ENCODE measurements at regions not wholly inside any gene's neighbourhood (a gene's known extent, or its start where the extent isn't known, plus 50 kb on each side); places are given as distances from the start of the nearest gene placed in this dataset.
"Not testable (repeated sequence)": the region's sequence is repeated elsewhere in the genome, so short reads cannot be mapped to it uniquely, and the experiment has no call there.

GRCh38 chr6:14300189-14300588, 182.6 kb downstream of the CD83 start:
- not testable (repeated sequence) for DNase-seq

- DNase-seq = not testable (repeated sequence)
These were observed 183.1 kb downstream of the CD83 start for GRCh38 chr6:14300721-14301120.

DNA sequence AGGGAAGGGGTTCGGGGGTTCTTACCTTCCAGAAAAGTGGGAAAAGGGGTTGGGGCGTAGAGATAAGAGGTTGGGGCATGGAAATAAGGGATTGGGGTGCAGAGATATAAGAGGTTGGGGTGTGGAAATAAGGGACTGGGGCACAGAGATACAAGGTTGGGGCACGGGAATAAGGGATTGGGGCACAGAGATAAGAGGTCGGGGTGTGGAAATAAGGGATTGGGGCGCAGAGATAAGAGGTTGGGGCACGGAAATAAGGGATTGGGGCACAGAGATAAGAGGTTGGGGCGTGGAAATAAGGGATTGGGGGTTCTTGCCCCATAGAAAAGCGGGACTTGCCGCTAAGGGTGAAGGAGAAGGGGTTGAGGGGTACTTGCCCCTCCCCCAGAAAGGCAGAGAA, 183.9 kb downstream of the CD83 start:
- not testable (repeated sequence) for DNase-seq

- DNase-seq = no peak
These were observed 187.6 kb downstream of the CD83 start for GRCh38 chr6:14305131-14305530.

DNA sequence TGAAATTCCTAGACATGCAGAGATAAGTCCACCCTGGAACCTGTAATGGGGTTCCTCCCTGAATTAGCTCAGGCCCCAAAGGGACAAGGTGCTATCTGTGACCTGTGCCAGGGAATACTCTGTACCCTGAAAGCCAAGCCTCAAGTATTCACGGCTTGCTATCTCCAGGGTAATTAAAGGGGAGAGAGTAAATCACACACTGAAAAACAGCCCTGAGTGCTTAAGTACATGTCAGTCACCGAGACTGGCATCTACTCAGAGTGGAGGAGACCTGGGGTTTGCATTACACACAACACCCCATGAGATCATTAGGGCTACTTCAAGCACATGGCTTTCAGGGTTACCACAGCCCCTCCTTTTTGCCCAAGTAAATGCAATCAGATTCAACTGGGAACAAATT, 188.1 kb downstream of the CD83 start:
- no peak for DNase-seq

DNA sequence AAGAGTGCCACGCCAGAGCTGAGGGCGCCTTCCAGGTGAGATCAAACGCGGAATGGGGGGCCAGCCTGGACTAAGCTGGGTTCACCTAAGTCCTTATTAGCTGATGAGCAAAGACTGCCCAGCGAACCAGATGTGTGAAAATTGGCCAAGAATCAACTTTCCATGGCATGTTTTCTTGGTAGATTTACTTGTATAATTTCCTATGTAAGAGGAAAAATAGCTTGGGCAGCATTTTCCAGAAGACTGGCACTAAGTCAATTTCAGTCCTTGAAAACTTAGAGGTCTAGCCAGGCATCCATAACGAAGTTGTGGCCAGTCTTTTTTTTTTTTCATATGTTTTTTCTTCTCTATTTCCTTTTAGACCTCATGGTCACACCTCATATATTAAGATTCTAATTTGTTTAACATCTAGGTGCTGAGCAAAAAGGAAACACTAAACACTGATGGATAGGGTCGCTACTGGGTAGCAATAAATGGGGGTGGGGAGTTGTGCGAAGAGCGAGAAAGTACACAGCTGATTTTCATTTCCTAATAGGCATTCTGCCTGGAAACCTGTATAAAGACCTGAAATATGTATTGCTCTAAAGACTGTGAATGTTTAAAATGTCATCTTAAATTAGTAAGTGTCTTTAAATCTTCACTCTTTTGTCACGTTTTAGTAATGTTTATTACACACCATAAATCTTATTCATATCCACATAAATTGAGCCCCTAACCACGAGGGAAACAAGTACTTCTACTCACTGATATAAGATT, 188.8 kb downstream of the CD83 start:
- DNase-seq = no peak

GRCh38 chr6:14309516-14309915, 191.9 kb downstream of the CD83 start:
- DNase-seq = no peak

DNA sequence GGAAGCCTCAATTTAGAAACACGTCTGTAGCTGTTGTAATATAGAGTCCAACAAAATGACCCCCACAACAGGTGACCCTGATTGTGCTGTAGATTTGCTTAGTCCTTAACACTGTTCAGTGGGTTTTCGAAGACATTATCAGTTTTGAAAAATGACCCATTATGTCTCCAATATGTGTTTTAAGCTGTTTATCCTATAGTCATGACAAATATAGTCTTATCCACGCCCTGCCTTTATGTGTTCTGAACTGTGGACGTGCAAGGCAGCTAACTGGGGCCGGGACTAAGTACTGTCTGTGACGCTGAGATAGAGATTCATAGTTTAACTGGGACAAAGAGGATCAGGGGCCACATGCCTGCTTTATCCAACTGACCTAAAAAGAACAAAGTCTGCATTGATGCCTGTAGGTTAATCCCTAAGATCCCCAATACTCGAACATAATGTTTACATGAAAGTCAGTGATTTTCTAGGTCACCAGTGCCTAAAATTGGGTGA, 192.4 kb downstream of the CD83 start:
- no peak for DNase-seq

DNA sequence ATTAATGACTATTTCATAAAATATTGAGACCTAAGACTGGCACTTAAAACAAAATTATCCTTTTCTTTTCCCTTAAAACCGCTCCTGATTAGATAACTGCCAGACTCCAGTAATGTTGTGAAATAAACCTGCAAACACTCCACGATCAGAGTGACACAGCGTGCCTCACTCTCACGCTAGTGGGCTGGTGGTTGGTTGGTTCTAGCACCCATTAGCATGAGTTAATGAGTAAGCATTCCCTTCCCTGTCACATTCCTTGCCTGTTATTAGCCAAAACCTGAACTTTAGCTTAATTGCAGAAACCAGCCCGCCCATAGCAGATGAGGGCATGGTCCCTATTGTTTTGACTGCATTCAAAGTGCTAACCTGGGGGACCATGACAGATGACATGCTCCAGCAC, 193.4 kb downstream of the CD83 start:
- no peak for DNase-seq

GRCh38 chr6:14312587-14312986, 195.0 kb downstream of the CD83 start:
- DNase-seq = no peak

GRCh38 chr6:14313248-14313647, 195.7 kb downstream of the CD83 start:
- DNase-seq = no peak

DNA sequence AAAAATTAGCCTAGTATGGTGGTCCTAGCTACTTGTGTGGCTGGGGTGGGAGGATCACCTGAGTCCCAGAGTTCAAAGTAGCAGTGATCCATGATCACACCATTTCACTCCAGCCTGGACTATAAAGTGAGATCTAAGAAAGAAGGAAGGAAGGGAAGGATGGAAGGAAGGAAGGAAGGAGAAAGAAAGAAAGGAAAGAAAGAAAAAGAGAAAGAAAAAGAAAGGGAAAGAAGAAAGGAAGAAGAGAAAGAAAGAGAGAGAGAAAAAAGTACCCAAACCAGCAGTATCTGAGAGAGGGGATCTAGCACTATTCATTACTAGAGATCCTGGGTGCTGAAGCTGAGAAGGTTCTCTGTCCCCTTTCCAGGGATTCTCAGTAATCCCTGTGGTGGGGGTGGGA, 197.8 kb downstream of the CD83 start:
- DNase-seq = no peak

GRCh38 chr6:14316651-14317386, 199.2 kb downstream of the CD83 start:
- no peak for DNase-seq

- DNase-seq = no peak
These were observed 199.9 kb downstream of the CD83 start for GRCh38 chr6:14317387-14317970.

DNA sequence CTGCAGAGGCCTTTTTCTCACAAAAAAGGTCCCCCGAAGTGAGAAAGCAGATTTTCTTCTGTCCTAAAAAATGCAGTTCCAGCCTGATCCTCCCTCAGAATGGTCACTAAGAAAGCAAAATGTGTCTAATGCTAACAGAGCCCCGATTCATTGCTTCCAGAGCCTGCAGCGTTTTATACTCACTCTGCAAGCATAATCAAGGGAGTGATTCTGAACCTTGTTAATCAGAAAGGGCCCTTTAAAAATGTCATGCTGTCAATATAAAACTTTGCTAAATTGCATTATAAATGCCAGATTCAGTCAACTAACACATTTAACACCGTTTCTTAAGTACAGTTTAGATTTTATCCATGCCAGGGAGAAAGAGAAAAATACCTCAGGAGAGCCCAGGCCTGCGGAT, 202.8 kb downstream of the CD83 start:
- DNase-seq = no peak

- no peak for DNase-seq
These were observed 204.6 kb downstream of the CD83 start for GRCh38 chr6:14321992-14322772.

- DNase-seq = no peak
These were observed 205.3 kb downstream of the CD83 start for GRCh38 chr6:14322841-14323240.

DNA sequence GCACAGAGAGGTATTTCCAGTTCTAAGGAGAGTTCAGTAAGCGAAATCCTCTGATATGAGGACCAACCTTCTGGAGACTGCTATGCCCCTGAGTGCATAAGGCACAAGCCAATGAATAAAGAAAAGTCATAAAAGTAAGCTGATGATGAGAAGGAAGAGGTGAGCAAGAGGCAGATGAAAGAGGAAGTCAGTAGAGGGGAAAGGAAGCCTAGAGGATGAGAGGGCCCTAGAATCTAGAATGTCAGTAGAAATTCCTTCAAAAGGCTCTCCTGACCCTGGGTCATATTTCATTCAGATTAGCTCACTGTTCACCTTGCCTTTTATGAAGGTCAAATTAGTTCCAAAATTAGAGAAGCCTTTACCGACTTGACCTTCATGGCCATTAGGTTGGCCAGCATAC, 209.2 kb downstream of the CD83 start:
- no peak for DNase-seq

DNA sequence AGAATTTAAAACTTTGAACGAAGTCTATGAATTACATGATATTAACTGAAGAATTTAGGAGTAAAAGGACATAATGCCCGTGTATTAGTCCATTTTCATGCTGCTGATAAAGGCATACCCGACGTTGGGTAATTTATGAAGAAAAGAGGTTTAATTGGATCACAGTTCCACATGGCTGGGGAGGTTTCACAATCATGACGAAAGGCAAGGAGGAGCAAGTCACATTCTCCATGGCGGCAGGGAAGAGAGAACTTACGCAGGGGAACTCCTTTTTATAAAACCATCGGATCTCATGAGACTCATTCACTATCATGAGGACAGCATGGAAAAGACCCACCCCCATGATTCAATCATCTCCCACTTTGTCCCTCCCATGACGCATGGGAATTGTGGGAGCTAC, 210.6 kb downstream of the CD83 start:
- no peak for DNase-seq

DNA sequence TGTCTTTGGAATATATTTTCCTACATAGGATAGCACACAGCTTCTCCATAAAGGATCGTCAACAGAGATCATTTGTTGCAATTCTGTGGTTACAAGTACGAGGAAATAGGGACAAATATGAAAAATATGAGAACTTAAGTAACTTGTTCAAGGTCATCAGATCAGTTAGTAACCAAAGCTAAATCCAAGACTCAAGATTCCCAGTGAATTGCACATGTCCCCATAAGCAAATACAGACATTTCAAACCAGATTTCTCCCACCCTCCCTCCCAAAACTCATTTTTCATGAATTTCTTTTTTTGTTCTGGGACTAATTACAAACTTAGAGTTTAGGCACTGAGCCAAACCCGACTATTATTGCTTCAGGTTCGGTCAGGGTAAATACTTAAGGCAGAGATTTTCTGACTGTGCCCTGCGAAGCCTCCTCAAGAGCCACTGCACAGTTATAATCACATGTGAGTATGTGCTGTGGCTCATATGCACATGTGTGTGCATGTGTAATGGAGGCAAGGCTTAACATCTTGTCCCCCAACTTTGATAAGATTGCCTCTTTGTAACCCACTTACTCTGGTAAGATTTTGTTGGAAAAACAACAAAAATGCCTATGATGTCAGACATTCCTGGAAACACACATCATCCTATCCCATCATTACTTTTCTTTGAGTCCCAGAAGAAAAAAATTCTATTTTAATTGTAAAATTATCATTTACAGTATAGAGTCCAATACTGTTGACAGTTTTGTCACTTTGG, 216.2 kb downstream of the CD83 start:
- no peak for DNase-seq

DNA sequence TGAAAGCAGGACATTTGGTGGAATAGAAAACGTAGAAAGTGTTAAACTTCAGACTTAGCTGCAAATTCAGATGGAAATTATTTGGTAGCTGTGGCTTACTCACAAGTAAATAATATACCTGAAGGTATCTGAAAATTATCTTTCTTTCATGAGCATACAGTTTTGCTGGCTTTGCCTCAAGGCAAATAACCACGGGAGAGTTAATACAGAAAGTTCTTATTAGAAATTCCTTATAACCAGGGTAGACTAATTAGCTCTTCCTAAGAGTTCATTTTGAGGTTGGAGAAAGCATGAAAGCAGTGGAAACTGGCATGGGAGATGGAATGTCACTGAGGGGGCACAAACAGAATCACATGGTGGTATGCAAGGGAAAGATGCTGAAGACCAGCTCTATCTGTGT, 217.5 kb downstream of the CD83 start:
- no peak for DNase-seq

DNA sequence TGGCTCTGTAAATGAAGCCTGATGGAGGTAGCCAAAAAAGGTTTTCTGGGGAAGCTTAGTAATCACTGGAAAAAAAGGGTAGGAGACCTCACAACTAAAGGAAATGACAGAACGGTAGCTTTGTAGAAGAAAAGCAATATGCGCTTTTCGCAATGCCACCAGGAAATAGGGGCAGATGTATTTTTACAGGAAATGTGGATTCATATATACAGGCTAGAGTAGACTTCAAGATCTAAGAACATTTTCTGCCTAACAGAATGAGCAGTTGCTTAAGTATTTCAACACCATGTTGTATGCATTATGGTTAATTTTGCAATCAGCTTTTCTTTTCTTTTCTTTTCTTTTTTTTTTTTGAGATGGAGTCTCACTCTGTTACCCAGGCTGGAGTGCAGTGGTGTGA, 219.6 kb downstream of the CD83 start:
- no peak for DNase-seq

GRCh38 chr6:14339172-14339571, 221.6 kb downstream of the CD83 start:
- DNase-seq = no peak
